Liver (tissue), 8 donors: ENCODE measurements at regions not wholly inside any gene's neighbourhood (a gene's known extent, or its start where the extent isn't known, plus 50 kb on each side); places are given as distances from the start of the nearest gene placed in this dataset.

Experiments
- DNase-seq: peaks from one replicate; pipeline ENCODE4 v3.0.0-alpha.2; 2017; ENCODE audit warnings: low spot score
- H3K27ac ChIP-seq, 2 donors: one replicate each; pipeline ENCODE4 v1.7.0; 2013; ENCODE audit warnings: inconsistent platforms in 2 of 2, low read length in 2 of 2, control low read depth in 1 of 2, low read depth in 1 of 2, mild to moderate bottlenecking in 1 of 2
- H3K27me3 ChIP-seq, 4 donors: one replicate each; pipeline versions ENCODE4 v1.6.1 to v1.7.0; 2013; ENCODE audit warnings: low read length in 3 of 4, inconsistent platforms in 1 of 4, mild to moderate bottlenecking in 1 of 4, moderate library complexity in 1 of 4; ENCODE audit not compliant: control insufficient read depth in 4 of 4, insufficient read depth in 4 of 4
- H3K36me3 ChIP-seq, 4 donors: one replicate each; pipeline versions ENCODE4 v1.6.1 to v1.7.0; 2013; ENCODE audit warnings: low read length in 3 of 4, mild to moderate bottlenecking in 3 of 4, low read depth in 1 of 4, moderate library complexity in 1 of 4; ENCODE audit not compliant: control insufficient read depth in 4 of 4, insufficient read depth in 3 of 4
- H3K4me1 ChIP-seq, 4 donors: one replicate each; pipeline versions ENCODE4 v1.6.1 to v1.7.0; 2013; ENCODE audit warnings: low read length in 3 of 4, mild to moderate bottlenecking in 3 of 4, moderate library complexity in 1 of 4; ENCODE audit not compliant: control insufficient read depth in 4 of 4, insufficient read depth in 4 of 4
- H3K4me3 ChIP-seq, 3 donors: one replicate each; pipeline versions ENCODE4 v1.6.1 to v1.7.0; 2013; ENCODE audit warnings: low read length in 3 of 3, control low read depth in 1 of 3, low read depth in 1 of 3, mild to moderate bottlenecking in 1 of 3
- H3K9ac ChIP-seq, 2 donors: one replicate each; pipeline ENCODE4 v1.7.0; 2013; ENCODE audit warnings: low read length in 2 of 2, mild to moderate bottlenecking in 2 of 2, moderate library complexity in 2 of 2, control low read depth in 1 of 2, low read depth in 1 of 2
- H3K9me3 ChIP-seq, 4 donors: one replicate each; pipeline versions ENCODE4 v1.6.1 to v1.7.0; 2013; ENCODE audit warnings: low read length in 3 of 4; ENCODE audit not compliant: control insufficient read depth in 4 of 4
- EGR1 ChIP-seq, 2 donors: IDR thresholded peaks; 2 replicates each; pipeline ENCODE4 v1.6.1; 2016 to 2018; ENCODE audit warnings: antibody characterized with exemption in 2 of 2, low read depth in 2 of 2
- FOXA2 ChIP-seq: IDR thresholded peaks from 2 replicates; pipeline ENCODE4 v1.6.1; 2016; ENCODE audit warnings: antibody characterized with exemption
- GABPA ChIP-seq, 2 donors: IDR thresholded peaks in 1 of 2; conservative IDR thresholded peaks in 1 of 2; 2 replicates each; pipeline ENCODE4 v1.6.1; 2016; ENCODE audit warnings: antibody characterized with exemption in 2 of 2, mild to moderate bottlenecking in 1 of 2, moderate library complexity in 1 of 2
- HNF4G ChIP-seq: IDR thresholded peaks from 2 replicates; pipeline ENCODE4 v1.6.1; 2016; ENCODE audit warnings: antibody characterized with exemption
- RXRA ChIP-seq, 2 donors: IDR thresholded peaks; 2 replicates each; pipeline ENCODE4 v1.6.1; 2017 to 2018; ENCODE audit warnings: antibody characterized with exemption in 2 of 2, mild to moderate bottlenecking in 1 of 2
- SP1 ChIP-seq: IDR thresholded peaks from 2 replicates; pipeline ENCODE4 v1.6.1; 2018; ENCODE audit warnings: antibody characterized with exemption, mild to moderate bottlenecking
- TAF1 ChIP-seq: conservative IDR thresholded peaks from 2 replicates; pipeline ENCODE4 v1.6.1; 2016; ENCODE audit warnings: antibody characterized with exemption, mild to moderate bottlenecking
- WGBS: extraction: QIAGEN DNeasy Blood & Tissue Kit; methylation state at CpG from one replicate; pipeline ENCODE4 v1.1.7; 2013; 5-methylcytosine and 5-hydroxymethylcytosine counted together
- TF ChIP-seq, protein P1 (sequence below): IDR thresholded peaks from 2 replicates; pipeline ENCODE4 v1.6.1; 2016; ENCODE audit warnings: antibody characterized with exemption
- TF ChIP-seq, protein P2 (sequence below): IDR thresholded peaks from 2 replicates; pipeline ENCODE4 v1.6.1; 2016; ENCODE audit warnings: antibody characterized with exemption
- TF ChIP-seq, protein P3 (sequence below): IDR thresholded peaks from 2 replicates; pipeline ENCODE4 v1.6.1; 2016; ENCODE audit warnings: antibody characterized with exemption
- TF ChIP-seq, protein P4 (sequence below): IDR thresholded peaks from 2 replicates; pipeline ENCODE4 v1.6.1; 2016; ENCODE audit warnings: antibody characterized with exemption, mild to moderate bottlenecking
- TF ChIP-seq, protein P5 (sequence below): fragments of 150-350 bp; IDR thresholded peaks from 2 replicates; pipeline ENCODE4 v1.5.1; 2017; ENCODE audit warnings: improper control_type of control experiment, low read depth, low read length; ENCODE audit not compliant: missing input control
- donor health status: healthy.
- donor health status: healthy.
- donor health status: healthy.
- donor health status: healthy.
- donor health status: healthy.

DNA sequence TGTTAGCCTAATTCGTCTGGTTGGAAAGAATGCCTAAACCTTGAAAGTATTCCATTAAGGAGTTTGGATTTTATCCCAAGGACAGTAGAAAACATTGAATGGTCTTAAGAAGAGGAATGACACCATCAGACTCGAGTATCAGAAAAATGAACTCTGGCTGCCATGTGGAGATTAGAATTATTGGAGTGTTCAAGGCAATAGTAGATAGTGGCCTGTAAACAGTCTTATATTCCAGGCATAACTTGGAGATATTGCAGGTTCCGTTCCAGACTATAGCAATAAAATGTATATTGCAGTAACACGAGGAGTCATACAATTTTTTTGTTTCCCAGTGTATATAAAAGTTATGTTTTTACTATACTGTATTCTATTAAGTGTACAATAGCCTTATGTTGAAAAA is 130.9 kb downstream of the GDAP2 start:
- no peaks in the 10 kb centered on the region for H3K4me1 ChIP-seq
- no peak for DNase-seq
- TF ChIP-seq TAF1 (no peak), EGR1 (IDR thresholded peaks at IDR 0.05; ENCODE audit: low read depth in 2 of 2) (no peak)
- H3K9ac ChIP-seq: no peak overlapping the region
- no peaks in the 10 kb centered on the region for H3K9me3 ChIP-seq
- H3K4me3 ChIP-seq: no peak overlapping the region
- H3K36me3 ChIP-seq: no peaks in the 10 kb centered on the region
- H3K27me3 ChIP-seq: no peaks in the 10 kb centered on the region
- no peak overlapping the region for H3K27ac ChIP-seq
- WGBS: 81% methylated on average over 4 of the region's 4 CpGs

DNA sequence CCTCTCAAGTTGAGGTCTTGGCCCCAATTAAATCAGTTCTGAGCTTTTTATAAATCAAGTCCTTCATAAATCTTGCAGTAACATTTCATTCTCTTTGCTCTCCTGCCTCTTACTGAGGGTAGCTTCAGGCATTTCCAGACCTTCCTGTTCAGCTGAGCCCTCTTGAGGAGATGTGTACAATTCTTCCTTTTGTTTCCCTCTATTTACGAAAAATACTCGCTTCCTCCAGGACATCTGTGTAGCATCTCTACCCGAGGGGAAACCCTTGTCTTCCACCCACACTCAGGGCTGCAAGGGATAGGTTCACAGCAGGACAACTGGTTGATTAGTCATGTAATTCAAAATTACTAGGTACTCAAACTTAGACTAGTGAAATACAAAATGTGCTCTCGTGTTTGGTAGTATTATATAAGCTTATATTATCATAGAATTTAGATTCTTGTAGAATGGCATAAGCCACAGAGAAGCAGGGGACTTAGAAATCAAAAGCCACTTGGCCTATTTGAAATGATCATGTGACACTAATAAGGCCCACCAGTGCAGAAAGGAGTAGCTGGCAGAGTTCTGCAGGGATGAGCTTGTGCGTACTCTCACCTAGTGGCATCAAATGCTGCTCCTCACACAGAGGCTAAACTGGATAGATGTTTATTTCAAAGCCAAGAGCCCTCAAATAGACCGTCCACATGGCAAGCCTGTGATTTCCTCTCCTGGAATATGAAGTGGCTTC is 126.7 kb downstream of the GDAP2 start:
- 83% methylated on average over 6 of the region's 6 CpGs for WGBS
- Histone ChIP-seq H3K4me1 (no peaks in the 10 kb centered on the region), H3K4me3 (no peak overlapping the region), H3K36me3 (no peaks in the 10 kb centered on the region), H3K27me3 (no peaks in the 10 kb centered on the region), H3K27ac (no peak overlapping the region), H3K9me3 (no peaks in the 10 kb centered on the region), H3K9ac (no peak overlapping the region)
- TF ChIP-seq RXRA (IDR thresholded peaks at IDR 0.05) (no peak), GABPA (IDR thresholded peaks at IDR 0.05 in 1 of 2, conservative IDR thresholded peaks at IDR 0.05 in 1 of 2) (no peak), HNF4G (no peak), SP1 (no peak), FOXA2 (no peak)
- TF ChIP-seq, protein P1, sequence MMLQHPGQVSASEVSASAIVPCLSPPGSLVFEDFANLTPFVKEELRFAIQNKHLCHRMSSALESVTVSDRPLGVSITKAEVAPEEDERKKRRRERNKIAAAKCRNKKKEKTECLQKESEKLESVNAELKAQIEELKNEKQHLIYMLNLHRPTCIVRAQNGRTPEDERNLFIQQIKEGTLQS: no peak
- TF ChIP-seq, protein P2, sequence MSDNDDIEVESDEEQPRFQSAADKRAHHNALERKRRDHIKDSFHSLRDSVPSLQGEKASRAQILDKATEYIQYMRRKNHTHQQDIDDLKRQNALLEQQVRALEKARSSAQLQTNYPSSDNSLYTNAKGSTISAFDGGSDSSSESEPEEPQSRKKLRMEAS: no peak
- TF ChIP-seq, protein P3, sequence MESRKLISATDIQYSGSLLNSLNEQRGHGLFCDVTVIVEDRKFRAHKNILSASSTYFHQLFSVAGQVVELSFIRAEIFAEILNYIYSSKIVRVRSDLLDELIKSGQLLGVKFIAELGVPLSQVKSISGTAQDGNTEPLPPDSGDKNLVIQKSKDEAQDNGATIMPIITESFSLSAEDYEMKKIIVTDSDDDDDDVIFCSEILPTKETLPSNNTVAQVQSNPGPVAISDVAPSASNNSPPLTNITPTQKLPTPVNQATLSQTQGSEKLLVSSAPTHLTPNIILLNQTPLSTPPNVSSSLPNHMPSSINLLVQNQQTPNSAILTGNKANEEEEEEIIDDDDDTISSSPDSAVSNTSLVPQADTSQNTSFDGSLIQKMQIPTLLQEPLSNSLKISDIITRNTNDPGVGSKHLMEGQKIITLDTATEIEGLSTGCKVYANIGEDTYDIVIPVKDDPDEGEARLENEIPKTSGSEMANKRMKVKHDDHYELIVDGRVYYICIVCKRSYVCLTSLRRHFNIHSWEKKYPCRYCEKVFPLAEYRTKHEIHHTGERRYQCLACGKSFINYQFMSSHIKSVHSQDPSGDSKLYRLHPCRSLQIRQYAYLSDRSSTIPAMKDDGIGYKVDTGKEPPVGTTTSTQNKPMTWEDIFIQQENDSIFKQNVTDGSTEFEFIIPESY: no peak
- TF ChIP-seq, protein P4, sequence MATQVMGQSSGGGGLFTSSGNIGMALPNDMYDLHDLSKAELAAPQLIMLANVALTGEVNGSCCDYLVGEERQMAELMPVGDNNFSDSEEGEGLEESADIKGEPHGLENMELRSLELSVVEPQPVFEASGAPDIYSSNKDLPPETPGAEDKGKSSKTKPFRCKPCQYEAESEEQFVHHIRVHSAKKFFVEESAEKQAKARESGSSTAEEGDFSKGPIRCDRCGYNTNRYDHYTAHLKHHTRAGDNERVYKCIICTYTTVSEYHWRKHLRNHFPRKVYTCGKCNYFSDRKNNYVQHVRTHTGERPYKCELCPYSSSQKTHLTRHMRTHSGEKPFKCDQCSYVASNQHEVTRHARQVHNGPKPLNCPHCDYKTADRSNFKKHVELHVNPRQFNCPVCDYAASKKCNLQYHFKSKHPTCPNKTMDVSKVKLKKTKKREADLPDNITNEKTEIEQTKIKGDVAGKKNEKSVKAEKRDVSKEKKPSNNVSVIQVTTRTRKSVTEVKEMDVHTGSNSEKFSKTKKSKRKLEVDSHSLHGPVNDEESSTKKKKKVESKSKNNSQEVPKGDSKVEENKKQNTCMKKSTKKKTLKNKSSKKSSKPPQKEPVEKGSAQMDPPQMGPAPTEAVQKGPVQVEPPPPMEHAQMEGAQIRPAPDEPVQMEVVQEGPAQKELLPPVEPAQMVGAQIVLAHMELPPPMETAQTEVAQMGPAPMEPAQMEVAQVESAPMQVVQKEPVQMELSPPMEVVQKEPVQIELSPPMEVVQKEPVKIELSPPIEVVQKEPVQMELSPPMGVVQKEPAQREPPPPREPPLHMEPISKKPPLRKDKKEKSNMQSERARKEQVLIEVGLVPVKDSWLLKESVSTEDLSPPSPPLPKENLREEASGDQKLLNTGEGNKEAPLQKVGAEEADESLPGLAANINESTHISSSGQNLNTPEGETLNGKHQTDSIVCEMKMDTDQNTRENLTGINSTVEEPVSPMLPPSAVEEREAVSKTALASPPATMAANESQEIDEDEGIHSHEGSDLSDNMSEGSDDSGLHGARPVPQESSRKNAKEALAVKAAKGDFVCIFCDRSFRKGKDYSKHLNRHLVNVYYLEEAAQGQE: no peak
- TF ChIP-seq, protein P5, sequence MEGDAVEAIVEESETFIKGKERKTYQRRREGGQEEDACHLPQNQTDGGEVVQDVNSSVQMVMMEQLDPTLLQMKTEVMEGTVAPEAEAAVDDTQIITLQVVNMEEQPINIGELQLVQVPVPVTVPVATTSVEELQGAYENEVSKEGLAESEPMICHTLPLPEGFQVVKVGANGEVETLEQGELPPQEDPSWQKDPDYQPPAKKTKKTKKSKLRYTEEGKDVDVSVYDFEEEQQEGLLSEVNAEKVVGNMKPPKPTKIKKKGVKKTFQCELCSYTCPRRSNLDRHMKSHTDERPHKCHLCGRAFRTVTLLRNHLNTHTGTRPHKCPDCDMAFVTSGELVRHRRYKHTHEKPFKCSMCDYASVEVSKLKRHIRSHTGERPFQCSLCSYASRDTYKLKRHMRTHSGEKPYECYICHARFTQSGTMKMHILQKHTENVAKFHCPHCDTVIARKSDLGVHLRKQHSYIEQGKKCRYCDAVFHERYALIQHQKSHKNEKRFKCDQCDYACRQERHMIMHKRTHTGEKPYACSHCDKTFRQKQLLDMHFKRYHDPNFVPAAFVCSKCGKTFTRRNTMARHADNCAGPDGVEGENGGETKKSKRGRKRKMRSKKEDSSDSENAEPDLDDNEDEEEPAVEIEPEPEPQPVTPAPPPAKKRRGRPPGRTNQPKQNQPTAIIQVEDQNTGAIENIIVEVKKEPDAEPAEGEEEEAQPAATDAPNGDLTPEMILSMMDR: no peak
- DNase-seq: no peak
